ENCODE measurements at regions not wholly inside any gene's neighbourhood (a gene's known extent, or its start where the extent isn't known, plus 50 kb on each side); places are given as distances from the start of the nearest gene placed in this dataset.

GRCh38 chr1:232499188-232499587, 130.7 kb downstream of the SIPA1L2 start:
- no peak for TF ChIP-seq POLR2A (IDR thresholded peaks at IDR 0.05; ENCODE audit: low read depth, low read length)
- TF ChIP-seq PAX5 (IDR thresholded peaks at IDR 0.05; ENCODE audit: insufficient read depth, low read length, severe bottlenecking) = no peak
- no peak for TF ChIP-seq POLR2AphosphoS5 (IDR thresholded peaks at IDR 0.05; ENCODE audit: low read depth, low read length)
